ENCODE measurements at regions not wholly inside any gene's neighbourhood (a gene's known extent, or its start where the extent isn't known, plus 50 kb on each side); places are given as distances from the start of the nearest gene placed in this dataset.

- TF ChIP-seq OVOL2 (CRISPR knock-in tag; IDR thresholded peaks at IDR 0.05; ENCODE audit: borderline replicate concordance) (no peak), FOXP1 (CRISPR knock-in tag; IDR thresholded peaks at IDR 0.05; ENCODE audit: borderline replicate concordance) (no peak), ZNF532 (CRISPR knock-in tag; IDR thresholded peaks at IDR 0.05; ENCODE audit: borderline replicate concordance) (no peak), ATF3 (CRISPR knock-in tag; conservative IDR thresholded peaks at IDR 0.05) (no peak)
These were observed 575.1 kb upstream of the UBE2E2 start (continued) for GRCh38 chr3:22627993-22628499.

- ChIA-PET POLR2A (no interaction called here), CTCF (no interaction called here)
- Mint-ChIP-seq H3K27ac (no peak overlapping the region), H3K27me3 (ENCODE audit: low read depth) (no peaks in the 10 kb centered on the region), H3K4me3 (no peak overlapping the region), H3K36me3 (no peaks in the 10 kb centered on the region), H3K4me1 (peaks cover 22% of the 10 kb centered on the region), H3K9me3 (peaks cover 3% of the 10 kb centered on the region; the same call in 1 of the 2 replicates)
- ATAC-seq (no peak), DNase-seq (ENCODE audit: low spot score) (no peak)
- TF ChIP-seq NR2C2 (CRISPR knock-in tag; IDR thresholded peaks at IDR 0.05) (no peak), SMAD3 (CRISPR knock-in tag; IDR thresholded peaks at IDR 0.05; ENCODE audit: borderline replicate concordance) (no peak), FOXP4 (CRISPR knock-in tag; IDR thresholded peaks at IDR 0.05) (no peak), USF2 (CRISPR knock-in tag; IDR thresholded peaks at IDR 0.05) (no peak), CDX4 (CRISPR knock-in tag; IDR thresholded peaks at IDR 0.05; ENCODE audit: borderline replicate concordance) (no peak)
These were observed 570.6 kb upstream of the UBE2E2 start for GRCh38 chr3:22632536-22632935.

- ChIA-PET POLR2A (no interaction called here), CTCF (interaction anchor here (1.1 kb wide), 1 partner anchor 253 kb away, joined by 5 read pairs; no protein-coding TSS in a partner anchor)
- peaks cover 19% of the 10 kb centered on the region for H3K4me1 Mint-ChIP-seq
- no peak overlapping the region for H3K4me3 Mint-ChIP-seq
- no peak for DNase-seq (ENCODE audit: low spot score)
- H3K27ac Mint-ChIP-seq, result no peak overlapping the region
- H3K36me3 Mint-ChIP-seq, result no peaks in the 10 kb centered on the region
- H3K27me3 Mint-ChIP-seq (ENCODE audit: low read depth), result no peaks in the 10 kb centered on the region
- peaks cover 16% of the 10 kb centered on the region; the same call in 1 of the 2 replicates for H3K9me3 Mint-ChIP-seq
- ATAC-seq, result peak; percentile 50
- no peak for TF ChIP-seq CREB1 (CRISPR knock-in tag; IDR thresholded peaks at IDR 0.05)
- no peak for TF ChIP-seq STAT6 (CRISPR knock-in tag; conservative IDR thresholded peaks at IDR 0.05; ENCODE audit: low read depth)
- TF ChIP-seq CTCF (IDR thresholded peaks at IDR 0.05), result no peak
- no peak for TF ChIP-seq OVOL2 (CRISPR knock-in tag; IDR thresholded peaks at IDR 0.05; ENCODE audit: borderline replicate concordance)
- TF ChIP-seq ZNF671 (CRISPR knock-in tag; IDR thresholded peaks at IDR 0.05), result no peak
- no peak for TF ChIP-seq TCF7 (CRISPR knock-in tag; IDR thresholded peaks at IDR 0.05; ENCODE audit: low read depth)
- no peak for TF ChIP-seq ZNF416 (CRISPR knock-in tag; IDR thresholded peaks at IDR 0.05)
- no peak for TF ChIP-seq ATF1 (CRISPR knock-in tag; IDR thresholded peaks at IDR 0.05)
- no peak for TF ChIP-seq E2F4 (CRISPR knock-in tag; IDR thresholded peaks at IDR 0.05; ENCODE audit: borderline replicate concordance, low read depth)
- no peak for TF ChIP-seq IRF1 (CRISPR knock-in tag; IDR thresholded peaks at IDR 0.05)
These were observed 568.7 kb upstream of the UBE2E2 start for GRCh38 chr3:22634433-22634832.

Data from WTC11 (cell line).